ENCODE measurements at regions not wholly inside any gene's neighbourhood (a gene's known extent, or its start where the extent isn't known, plus 50 kb on each side); places are given as distances from the start of the nearest gene placed in this dataset.
"Not testable (repeated sequence)": the region's sequence is repeated elsewhere in the genome, so short reads cannot be mapped to it uniquely, and the experiment has no call there.

GRCh38 chr6:15020119-15020770 lies 225.6 kb upstream of the JARID2 start:
- Histone ChIP-seq H3K27ac (ENCODE audit: low read depth, low read length) (no peak overlapping the region), H3K9ac (ENCODE audit: low read depth in 1 of 2, low read length in 2 of 2) (no peak overlapping the region), H3K4me1 (ENCODE audit: control insufficient read depth in 1 of 2, insufficient read depth in 2 of 2, low read length in 2 of 2) (no peaks in the 10 kb centered on the region), H3K4me3 (ENCODE audit: low read depth in 1 of 2, low read length in 2 of 2) (no peak overlapping the region), H3K36me3 (ENCODE audit: control insufficient read depth in 1 of 2, insufficient read depth in 2 of 2, low read length in 2 of 2) (no peaks in the 10 kb centered on the region), H3K9me3 (ENCODE audit: control insufficient read depth in 1 of 2, low read length in 2 of 2) (no peaks in the 10 kb centered on the region), H3K27me3 (ENCODE audit: control insufficient read depth in 1 of 2, insufficient read depth in 2 of 2, low read length in 2 of 2) (no peaks in the 10 kb centered on the region)

DNA sequence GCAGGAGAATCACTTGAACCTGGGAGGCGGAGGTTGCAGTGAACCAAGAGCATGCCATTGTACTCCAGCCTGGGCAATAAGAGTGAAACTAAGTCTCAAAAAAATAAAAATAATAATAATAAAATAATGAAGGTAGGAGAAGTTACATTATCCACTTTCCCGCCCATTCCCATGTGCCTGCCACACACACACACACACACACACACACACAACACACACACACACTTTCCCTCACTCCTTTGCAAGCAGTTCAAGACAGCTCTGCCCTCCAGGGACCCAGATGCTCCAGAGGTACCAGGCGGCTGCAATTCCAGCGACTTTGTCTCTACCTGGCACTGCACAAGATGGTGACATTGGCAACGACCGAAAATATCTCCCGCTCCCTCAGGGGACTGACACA lies 224.8 kb upstream of the JARID2 start:
- no peaks in the 10 kb centered on the region for H3K27me3 ChIP-seq (ENCODE audit: control insufficient read depth in 1 of 2, insufficient read depth in 2 of 2, low read length in 2 of 2)
- no peak overlapping the region for H3K9ac ChIP-seq (ENCODE audit: low read depth in 1 of 2, low read length in 2 of 2)
- no peaks in the 10 kb centered on the region for H3K36me3 ChIP-seq (ENCODE audit: control insufficient read depth in 1 of 2, insufficient read depth in 2 of 2, low read length in 2 of 2)
- no peaks in the 10 kb centered on the region for H3K9me3 ChIP-seq (ENCODE audit: control insufficient read depth in 1 of 2, low read length in 2 of 2)
- H3K27ac ChIP-seq (ENCODE audit: low read depth, low read length) = no peak overlapping the region
- no peak overlapping the region for H3K4me3 ChIP-seq (ENCODE audit: low read depth in 1 of 2, low read length in 2 of 2)
- no peaks in the 10 kb centered on the region for H3K4me1 ChIP-seq (ENCODE audit: control insufficient read depth in 1 of 2, insufficient read depth in 2 of 2, low read length in 2 of 2)

DNA sequence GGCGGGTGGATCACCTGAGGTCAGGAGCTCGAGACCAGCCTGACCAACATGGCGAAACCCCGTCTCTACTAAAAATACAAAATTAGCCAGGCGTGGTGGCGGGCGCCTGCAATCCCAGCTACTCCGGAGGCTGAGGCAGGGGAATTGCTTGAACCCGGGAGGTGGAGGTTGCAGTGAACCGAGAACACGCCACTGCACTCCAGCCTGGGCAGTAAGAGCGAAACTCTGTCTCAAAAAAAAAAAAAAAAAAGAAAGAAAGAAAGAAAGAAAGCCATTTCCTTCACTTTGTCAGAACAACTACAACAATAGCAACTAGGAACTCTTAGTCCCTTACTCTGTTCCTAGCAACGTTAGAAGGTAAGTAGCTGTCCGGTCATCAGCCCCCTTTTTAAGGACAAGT lies 222.9 kb upstream of the JARID2 start:
- not testable (repeated sequence) for H3K4me3 ChIP-seq (ENCODE audit: low read depth in 1 of 2, low read length in 2 of 2); H3K9me3 ChIP-seq (ENCODE audit: control insufficient read depth in 1 of 2, low read length in 2 of 2); H3K27me3 ChIP-seq (ENCODE audit: control insufficient read depth in 1 of 2, insufficient read depth in 2 of 2, low read length in 2 of 2); H3K9ac ChIP-seq (ENCODE audit: low read depth in 1 of 2, low read length in 2 of 2); H3K27ac ChIP-seq (ENCODE audit: low read depth, low read length); H3K4me1 ChIP-seq (ENCODE audit: control insufficient read depth in 1 of 2, insufficient read depth in 2 of 2, low read length in 2 of 2); H3K36me3 ChIP-seq (ENCODE audit: control insufficient read depth in 1 of 2, insufficient read depth in 2 of 2, low read length in 2 of 2)

DNA sequence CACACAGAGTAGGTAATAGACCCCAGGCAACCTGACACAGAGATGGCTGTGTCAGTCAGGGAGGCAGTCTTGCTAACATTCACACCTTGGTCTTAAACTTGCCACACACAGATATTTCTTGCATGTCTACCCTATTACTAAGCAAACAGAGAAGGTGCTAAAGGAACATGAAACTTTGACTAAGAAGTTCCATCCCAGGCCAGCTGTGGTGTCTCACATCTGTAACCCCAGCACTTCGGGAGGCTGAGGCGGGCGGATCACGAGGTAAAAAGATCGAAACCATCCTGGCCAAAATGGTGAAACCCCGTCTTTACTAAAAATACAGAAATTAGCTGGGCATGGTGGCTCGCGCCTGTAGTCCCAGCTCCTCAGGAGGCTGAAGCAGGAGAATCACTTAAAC lies 222.4 kb upstream of the JARID2 start:
- no peak overlapping the region for H3K9ac ChIP-seq (ENCODE audit: low read depth in 1 of 2, low read length in 2 of 2)
- no peaks in the 10 kb centered on the region for H3K9me3 ChIP-seq (ENCODE audit: control insufficient read depth in 1 of 2, low read length in 2 of 2)
- H3K36me3 ChIP-seq (ENCODE audit: control insufficient read depth in 1 of 2, insufficient read depth in 2 of 2, low read length in 2 of 2) = no peaks in the 10 kb centered on the region
- no peak overlapping the region for H3K27ac ChIP-seq (ENCODE audit: low read depth, low read length)
- no peaks in the 10 kb centered on the region for H3K27me3 ChIP-seq (ENCODE audit: control insufficient read depth in 1 of 2, insufficient read depth in 2 of 2, low read length in 2 of 2)
- H3K4me1 ChIP-seq (ENCODE audit: control insufficient read depth in 1 of 2, insufficient read depth in 2 of 2, low read length in 2 of 2) = no peaks in the 10 kb centered on the region
- no peak overlapping the region for H3K4me3 ChIP-seq (ENCODE audit: low read depth in 1 of 2, low read length in 2 of 2)

DNA sequence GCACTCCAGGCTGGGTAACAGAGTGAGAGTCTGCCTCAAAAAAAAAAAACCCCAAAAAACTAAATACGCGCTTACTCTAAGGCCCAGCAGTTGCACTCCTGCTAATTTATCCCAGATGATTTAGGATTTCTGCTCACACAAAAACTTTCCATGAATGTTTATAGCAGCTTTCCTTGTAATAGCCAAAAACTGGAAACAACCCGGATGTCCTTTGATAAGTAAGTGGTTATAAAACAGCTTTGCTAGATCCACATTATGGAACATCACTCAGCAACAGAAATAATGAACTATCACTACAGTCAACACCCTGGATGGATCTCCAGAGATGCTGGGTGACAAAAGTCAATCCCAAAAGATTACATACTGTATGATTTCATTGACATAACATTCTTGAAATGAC lies 220.4 kb upstream of the JARID2 start:
- Histone ChIP-seq H3K27ac (ENCODE audit: low read depth, low read length) (no peak overlapping the region), H3K9ac (ENCODE audit: low read depth in 1 of 2, low read length in 2 of 2) (no peak overlapping the region), H3K4me1 (ENCODE audit: control insufficient read depth in 1 of 2, insufficient read depth in 2 of 2, low read length in 2 of 2) (no peaks in the 10 kb centered on the region), H3K9me3 (ENCODE audit: control insufficient read depth in 1 of 2, low read length in 2 of 2) (no peaks in the 10 kb centered on the region), H3K27me3 (ENCODE audit: control insufficient read depth in 1 of 2, insufficient read depth in 2 of 2, low read length in 2 of 2) (no peaks in the 10 kb centered on the region), H3K36me3 (ENCODE audit: control insufficient read depth in 1 of 2, insufficient read depth in 2 of 2, low read length in 2 of 2) (no peaks in the 10 kb centered on the region), H3K4me3 (ENCODE audit: low read depth in 1 of 2, low read length in 2 of 2) (no peak overlapping the region)

DNA sequence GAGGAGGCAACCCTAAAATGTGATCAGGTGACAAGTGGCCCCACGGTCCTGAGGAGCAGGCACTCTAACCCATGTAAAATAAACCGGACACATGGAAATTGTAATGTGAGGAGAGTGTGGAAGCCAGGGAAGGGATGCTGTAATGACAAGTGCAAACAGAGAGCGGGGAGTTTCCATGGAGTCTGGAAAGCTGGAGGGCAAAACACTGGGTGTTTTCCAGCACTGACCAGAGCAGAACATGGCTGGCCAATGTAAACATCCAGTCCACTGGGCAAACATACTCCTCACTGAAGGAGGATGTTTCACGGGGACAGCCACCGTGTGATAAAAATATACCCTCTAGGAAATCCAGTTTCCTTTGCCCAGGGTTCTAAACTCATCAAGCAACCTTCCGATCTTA lies 219.0 kb upstream of the JARID2 start:
- no peaks in the 10 kb centered on the region for H3K27me3 ChIP-seq (ENCODE audit: control insufficient read depth in 1 of 2, insufficient read depth in 2 of 2, low read length in 2 of 2)
- no peak overlapping the region for H3K27ac ChIP-seq (ENCODE audit: low read depth, low read length)
- H3K4me1 ChIP-seq (ENCODE audit: control insufficient read depth in 1 of 2, insufficient read depth in 2 of 2, low read length in 2 of 2) = no peaks in the 10 kb centered on the region
- no peaks in the 10 kb centered on the region for H3K36me3 ChIP-seq (ENCODE audit: control insufficient read depth in 1 of 2, insufficient read depth in 2 of 2, low read length in 2 of 2)
- no peak overlapping the region for H3K4me3 ChIP-seq (ENCODE audit: low read depth in 1 of 2, low read length in 2 of 2)
- H3K9ac ChIP-seq (ENCODE audit: low read depth in 1 of 2, low read length in 2 of 2) = no peak overlapping the region
- no peaks in the 10 kb centered on the region for H3K9me3 ChIP-seq (ENCODE audit: control insufficient read depth in 1 of 2, low read length in 2 of 2)

GRCh38 chr6:15027472-15027871 lies 218.4 kb upstream of the JARID2 start:
- H3K36me3 ChIP-seq (ENCODE audit: control insufficient read depth in 1 of 2, insufficient read depth in 2 of 2, low read length in 2 of 2) = no peaks in the 10 kb centered on the region
- no peak overlapping the region for H3K27ac ChIP-seq (ENCODE audit: low read depth, low read length)
- H3K27me3 ChIP-seq (ENCODE audit: control insufficient read depth in 1 of 2, insufficient read depth in 2 of 2, low read length in 2 of 2) = no peaks in the 10 kb centered on the region
- H3K4me1 ChIP-seq (ENCODE audit: control insufficient read depth in 1 of 2, insufficient read depth in 2 of 2, low read length in 2 of 2) = no peaks in the 10 kb centered on the region
- H3K4me3 ChIP-seq (ENCODE audit: low read depth in 1 of 2, low read length in 2 of 2) = no peak overlapping the region
- H3K9ac ChIP-seq (ENCODE audit: low read depth in 1 of 2, low read length in 2 of 2) = no peak overlapping the region
- no peaks in the 10 kb centered on the region for H3K9me3 ChIP-seq (ENCODE audit: control insufficient read depth in 1 of 2, low read length in 2 of 2)

DNA sequence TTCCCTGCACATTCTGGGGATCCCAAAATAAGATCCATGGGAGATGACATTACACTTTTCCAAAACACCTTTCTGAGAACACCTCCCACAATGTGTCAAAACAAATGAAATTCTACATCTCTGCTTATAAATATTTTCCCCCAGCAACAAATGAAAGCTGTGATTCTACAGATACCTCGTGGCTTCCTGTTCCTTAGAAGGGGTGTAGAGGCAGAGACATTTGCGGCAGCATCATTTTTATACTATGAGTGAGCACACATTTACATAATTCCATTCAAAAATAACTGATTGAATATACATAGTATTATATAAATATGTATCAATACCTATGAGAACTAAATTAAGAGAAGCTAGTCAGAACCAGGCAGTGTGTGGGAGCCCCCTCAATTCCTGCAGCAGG lies 213.9 kb upstream of the JARID2 start:
- no peaks in the 10 kb centered on the region for H3K27me3 ChIP-seq (ENCODE audit: control insufficient read depth in 1 of 2, insufficient read depth in 2 of 2, low read length in 2 of 2)
- no peak overlapping the region for H3K9ac ChIP-seq (ENCODE audit: low read depth in 1 of 2, low read length in 2 of 2)
- peaks cover 8% of the 10 kb centered on the region in 2 donors for H3K4me1 ChIP-seq (ENCODE audit: control insufficient read depth in 1 of 2, insufficient read depth in 2 of 2, low read length in 2 of 2)
- H3K4me3 ChIP-seq (ENCODE audit: low read depth in 1 of 2, low read length in 2 of 2) = no peak overlapping the region
- no peaks in the 10 kb centered on the region for H3K9me3 ChIP-seq (ENCODE audit: control insufficient read depth in 1 of 2, low read length in 2 of 2)
- no peaks in the 10 kb centered on the region for H3K36me3 ChIP-seq (ENCODE audit: control insufficient read depth in 1 of 2, insufficient read depth in 2 of 2, low read length in 2 of 2)
- H3K27ac ChIP-seq (ENCODE audit: low read depth, low read length) = no peak overlapping the region

- Histone ChIP-seq H3K4me3 (ENCODE audit: low read depth in 1 of 2, low read length in 2 of 2) (no peak overlapping the region), H3K9me3 (ENCODE audit: control insufficient read depth in 1 of 2, low read length in 2 of 2) (no peaks in the 10 kb centered on the region), H3K4me1 (ENCODE audit: control insufficient read depth in 1 of 2, insufficient read depth in 2 of 2, low read length in 2 of 2) (peaks cover 13 to 14% of the 10 kb centered on the region in 2 donors), H3K27me3 (ENCODE audit: control insufficient read depth in 1 of 2, insufficient read depth in 2 of 2, low read length in 2 of 2) (no peaks in the 10 kb centered on the region), H3K9ac (ENCODE audit: low read depth in 1 of 2, low read length in 2 of 2) (no peak overlapping the region), H3K36me3 (ENCODE audit: control insufficient read depth in 1 of 2, insufficient read depth in 2 of 2, low read length in 2 of 2) (no peaks in the 10 kb centered on the region), H3K27ac (ENCODE audit: low read depth, low read length) (no peak overlapping the region)
Observed at GRCh38 chr6:15033850-15034203, 212.0 kb upstream of the JARID2 start.

DNA sequence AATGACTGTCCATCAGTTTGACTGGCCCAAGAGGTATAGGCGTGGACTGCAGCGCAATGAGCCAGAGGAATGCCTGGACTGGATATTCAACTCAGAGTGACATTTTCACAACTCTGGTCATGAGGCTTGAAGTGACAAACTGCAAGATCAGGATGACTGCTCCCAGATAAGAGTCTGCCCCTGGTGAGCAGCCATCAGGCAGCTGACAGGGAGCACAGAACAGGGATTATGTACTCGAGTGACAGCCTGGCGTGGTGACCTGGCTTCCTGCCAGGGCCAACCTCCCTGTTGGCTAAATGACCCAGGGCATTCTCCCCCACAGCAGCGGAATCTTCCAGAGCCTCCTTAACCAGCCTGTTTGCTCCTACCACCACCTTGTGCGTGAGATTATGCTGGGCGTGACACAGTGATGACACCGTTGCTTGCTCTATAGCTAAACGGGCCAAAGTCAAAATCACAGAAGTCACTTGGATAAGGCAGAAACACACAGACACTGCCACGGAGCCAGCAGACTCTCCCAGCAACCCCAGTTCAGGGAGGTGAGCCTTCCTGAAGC lies 209.1 kb upstream of the JARID2 start:
- Histone ChIP-seq H3K36me3 (ENCODE audit: control insufficient read depth in 1 of 2, insufficient read depth in 2 of 2, low read length in 2 of 2) (no peaks in the 10 kb centered on the region), H3K9ac (ENCODE audit: low read depth in 1 of 2, low read length in 2 of 2) (no peak overlapping the region), H3K4me3 (ENCODE audit: low read depth in 1 of 2, low read length in 2 of 2) (no peak overlapping the region), H3K9me3 (ENCODE audit: control insufficient read depth in 1 of 2, low read length in 2 of 2) (no peaks in the 10 kb centered on the region), H3K4me1 (ENCODE audit: control insufficient read depth in 1 of 2, insufficient read depth in 2 of 2, low read length in 2 of 2) (peaks cover 18 to 23% of the 10 kb centered on the region in 2 donors), H3K27me3 (ENCODE audit: control insufficient read depth in 1 of 2, insufficient read depth in 2 of 2, low read length in 2 of 2) (no peaks in the 10 kb centered on the region), H3K27ac (ENCODE audit: low read depth, low read length) (no peak overlapping the region)

DNA sequence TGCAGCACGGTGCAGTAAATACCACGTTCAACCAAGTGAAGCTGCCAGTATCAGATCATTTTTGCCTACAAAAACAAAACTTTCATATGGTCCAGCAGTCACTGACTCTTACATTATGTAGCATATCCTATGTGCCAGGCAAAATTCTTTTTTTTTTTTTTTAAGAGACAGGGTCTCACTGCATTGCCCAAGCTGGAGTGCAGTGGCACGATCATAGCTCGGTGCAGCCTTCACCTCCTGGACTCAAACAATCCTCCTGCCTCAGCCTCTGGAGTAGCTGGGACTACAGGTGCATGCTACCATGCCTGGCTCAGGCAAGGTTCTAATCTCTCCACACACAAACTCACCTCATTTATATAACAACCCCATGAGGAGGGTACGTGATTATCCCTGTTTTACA lies 208.6 kb upstream of the JARID2 start:
- no peaks in the 10 kb centered on the region for H3K36me3 ChIP-seq (ENCODE audit: control insufficient read depth in 1 of 2, insufficient read depth in 2 of 2, low read length in 2 of 2)
- no peaks in the 10 kb centered on the region for H3K27me3 ChIP-seq (ENCODE audit: control insufficient read depth in 1 of 2, insufficient read depth in 2 of 2, low read length in 2 of 2)
- H3K4me1 ChIP-seq (ENCODE audit: control insufficient read depth in 1 of 2, insufficient read depth in 2 of 2, low read length in 2 of 2) = peaks cover 18 to 23% of the 10 kb centered on the region in 2 donors
- no peak overlapping the region for H3K27ac ChIP-seq (ENCODE audit: low read depth, low read length)
- H3K9me3 ChIP-seq (ENCODE audit: control insufficient read depth in 1 of 2, low read length in 2 of 2) = no peaks in the 10 kb centered on the region
- H3K4me3 ChIP-seq (ENCODE audit: low read depth in 1 of 2, low read length in 2 of 2) = no peak overlapping the region
- H3K9ac ChIP-seq (ENCODE audit: low read depth in 1 of 2, low read length in 2 of 2) = no peak overlapping the region
